ENCODE measurements at regions not wholly inside any gene's neighbourhood (a gene's known extent, or its start where the extent isn't known, plus 50 kb on each side); places are given as distances from the start of the nearest gene placed in this dataset.

DNA sequence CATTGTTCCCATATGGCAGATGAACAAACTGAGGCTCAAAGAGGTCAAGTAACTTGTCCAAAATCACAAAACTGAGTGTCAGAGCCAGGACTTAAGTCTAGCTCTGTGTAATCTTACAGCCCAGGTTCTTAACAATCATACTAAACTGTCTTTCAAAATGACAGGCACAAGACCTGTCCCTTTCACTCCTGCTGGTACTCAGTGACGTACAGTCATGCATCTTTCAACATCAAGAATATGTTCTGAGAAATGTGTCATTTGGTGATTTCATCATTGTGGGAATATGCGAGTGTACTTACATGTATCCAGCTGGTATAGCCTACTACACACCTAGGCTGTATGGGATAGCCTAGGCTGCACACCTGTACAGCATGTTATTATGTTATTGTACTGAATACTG lies 646.8 kb upstream of the WWC1 start:
- 95% methylated on average over 2 of the region's 2 CpGs for WGBS (ENCODE audit: insufficient coverage, low coverage, low lambda C conversion rate, missing lambda C conversion rate)
- no peak overlapping the region for H3K4me3 ChIP-seq
- H3K27me3 ChIP-seq: no peaks in the 10 kb centered on the region
- ATAC-seq (no peak), DNase-seq (no peak)
- no peak for TF ChIP-seq POLR2A (IDR thresholded peaks at IDR 0.05)
- TF ChIP-seq, protein P1, sequence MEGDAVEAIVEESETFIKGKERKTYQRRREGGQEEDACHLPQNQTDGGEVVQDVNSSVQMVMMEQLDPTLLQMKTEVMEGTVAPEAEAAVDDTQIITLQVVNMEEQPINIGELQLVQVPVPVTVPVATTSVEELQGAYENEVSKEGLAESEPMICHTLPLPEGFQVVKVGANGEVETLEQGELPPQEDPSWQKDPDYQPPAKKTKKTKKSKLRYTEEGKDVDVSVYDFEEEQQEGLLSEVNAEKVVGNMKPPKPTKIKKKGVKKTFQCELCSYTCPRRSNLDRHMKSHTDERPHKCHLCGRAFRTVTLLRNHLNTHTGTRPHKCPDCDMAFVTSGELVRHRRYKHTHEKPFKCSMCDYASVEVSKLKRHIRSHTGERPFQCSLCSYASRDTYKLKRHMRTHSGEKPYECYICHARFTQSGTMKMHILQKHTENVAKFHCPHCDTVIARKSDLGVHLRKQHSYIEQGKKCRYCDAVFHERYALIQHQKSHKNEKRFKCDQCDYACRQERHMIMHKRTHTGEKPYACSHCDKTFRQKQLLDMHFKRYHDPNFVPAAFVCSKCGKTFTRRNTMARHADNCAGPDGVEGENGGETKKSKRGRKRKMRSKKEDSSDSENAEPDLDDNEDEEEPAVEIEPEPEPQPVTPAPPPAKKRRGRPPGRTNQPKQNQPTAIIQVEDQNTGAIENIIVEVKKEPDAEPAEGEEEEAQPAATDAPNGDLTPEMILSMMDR (IDR thresholded peaks at IDR 0.05): no peak
- H3K36me3 ChIP-seq: no peaks in the 10 kb centered on the region
- no peaks in the 10 kb centered on the region for H3K9me3 ChIP-seq
- no peaks in the 10 kb centered on the region for H3K4me1 ChIP-seq
- no peak overlapping the region for H3K27ac ChIP-seq
- intact Hi-C loops (cut with DNase I): no loop called here

DNA sequence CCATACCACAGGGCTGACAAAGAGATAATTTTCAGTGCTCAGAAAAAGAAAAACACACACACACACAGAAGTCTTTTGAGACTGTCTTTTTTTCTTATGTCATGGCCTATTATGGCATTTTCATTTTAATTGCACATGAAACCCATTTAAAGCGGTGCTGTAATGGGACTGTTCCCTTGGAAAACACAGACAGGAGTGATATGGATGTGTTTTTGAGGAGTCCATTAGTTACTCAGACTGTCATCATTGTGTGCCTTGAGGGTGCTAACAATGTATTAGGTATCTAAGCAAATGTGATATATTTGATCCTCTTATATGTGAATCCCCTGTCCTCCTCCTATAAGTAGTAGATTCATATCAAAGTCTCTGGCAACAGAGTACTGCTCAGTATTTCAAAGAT lies 642.0 kb upstream of the WWC1 start:
- H3K4me1 ChIP-seq: no peaks in the 10 kb centered on the region
- no peaks in the 10 kb centered on the region for H3K9me3 ChIP-seq
- no peaks in the 10 kb centered on the region for H3K27me3 ChIP-seq
- TF ChIP-seq, protein P1 (IDR thresholded peaks at IDR 0.05): no peak
- TF ChIP-seq POLR2A (IDR thresholded peaks at IDR 0.05): no peak
- no peak for ATAC-seq
- no peak for DNase-seq
- no peaks in the 10 kb centered on the region for H3K36me3 ChIP-seq
- no peak overlapping the region for H3K4me3 ChIP-seq
- intact Hi-C loops (cut with DNase I): no loop called here
- no peak overlapping the region for H3K27ac ChIP-seq
- 100% methylated on average over 1 of the region's 1 CpG for WGBS (ENCODE audit: insufficient coverage, low coverage, low lambda C conversion rate, missing lambda C conversion rate)

DNA sequence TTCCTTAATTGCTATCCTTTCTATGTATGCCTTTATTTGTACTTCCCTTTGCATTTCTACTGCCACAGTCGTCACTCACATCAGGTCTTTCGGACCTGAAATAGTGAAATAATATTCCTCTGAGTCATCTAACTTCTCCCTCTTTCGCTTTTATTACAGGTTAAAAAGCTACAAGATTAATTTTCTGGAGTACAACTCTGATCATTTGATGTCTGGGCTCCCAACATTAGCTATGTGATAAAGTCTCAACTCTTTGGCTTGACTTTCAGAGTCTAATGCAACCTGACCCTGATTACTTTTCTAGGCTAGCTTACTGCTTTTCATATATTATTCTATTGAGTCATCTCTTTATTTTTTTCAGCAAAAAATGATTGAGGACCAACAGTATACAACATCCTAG lies 638.8 kb upstream of the WWC1 start:
- DNase-seq (no peak), ATAC-seq (no peak)
- intact Hi-C loops (cut with DNase I): no loop called here
- Histone ChIP-seq H3K4me1 (no peaks in the 10 kb centered on the region), H3K4me3 (no peak overlapping the region), H3K36me3 (no peaks in the 10 kb centered on the region), H3K27ac (no peak overlapping the region), H3K9me3 (no peaks in the 10 kb centered on the region), H3K27me3 (no peaks in the 10 kb centered on the region)
- 72% methylated on average over 3 of the region's 3 CpGs for WGBS (ENCODE audit: insufficient coverage, low coverage, low lambda C conversion rate, missing lambda C conversion rate)
- TF ChIP-seq POLR2A (IDR thresholded peaks at IDR 0.05): no peak
- TF ChIP-seq, protein P1 (IDR thresholded peaks at IDR 0.05): no peak

DNA sequence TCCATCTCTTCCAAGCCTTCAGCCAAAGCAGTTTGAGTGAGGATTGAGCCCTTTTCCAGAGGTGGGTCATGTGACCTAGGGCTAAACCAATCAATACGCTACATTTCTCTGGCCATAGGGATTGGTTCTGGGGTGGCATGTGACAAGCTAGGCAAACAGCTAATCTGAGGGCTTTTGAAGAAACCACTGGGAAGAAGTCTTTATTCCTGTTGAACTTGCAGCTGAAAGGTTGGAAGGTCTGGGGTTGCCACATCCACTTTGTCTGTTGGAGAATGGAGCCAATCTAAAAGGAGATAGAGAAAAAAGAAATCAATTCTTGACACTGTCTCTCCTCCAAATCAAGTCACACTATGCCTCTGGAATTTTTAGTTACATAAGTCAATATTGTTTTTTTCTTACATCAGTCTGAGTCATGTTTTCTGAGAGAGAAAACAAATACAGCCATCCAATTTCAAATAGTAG lies 637.8 kb upstream of the WWC1 start:
- DNase-seq: no peak
- intact Hi-C loops (cut with DNase I): no loop called here

DNA sequence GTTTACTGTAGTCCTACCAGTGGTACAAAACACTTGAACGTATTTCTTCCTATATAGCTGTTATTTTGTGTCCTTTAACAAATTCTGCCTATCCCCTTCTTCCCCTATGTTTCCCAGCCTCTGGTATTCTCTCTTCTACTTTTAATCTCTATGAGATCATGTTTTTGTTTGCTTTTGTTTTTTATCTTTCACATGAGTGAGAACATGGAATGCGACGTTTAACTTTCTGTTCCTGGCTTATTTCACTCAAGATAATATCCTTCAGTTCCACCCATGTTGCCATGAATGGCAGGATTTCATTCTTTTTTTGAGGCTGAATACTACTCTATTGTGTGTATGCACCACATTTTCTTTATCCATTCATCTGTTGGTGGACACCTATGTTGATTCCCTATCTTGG lies 634.4 kb upstream of the WWC1 start:
- ATAC-seq (no peak), DNase-seq (no peak)
- Histone ChIP-seq H3K36me3 (no peaks in the 10 kb centered on the region), H3K4me3 (no peak overlapping the region), H3K4me1 (no peaks in the 10 kb centered on the region), H3K27ac (no peak overlapping the region), H3K9me3 (no peaks in the 10 kb centered on the region), H3K27me3 (no peaks in the 10 kb centered on the region)
- intact Hi-C loops (cut with DNase I): no loop called here
- 73% methylated on average over 3 of the region's 3 CpGs for WGBS (ENCODE audit: insufficient coverage, low coverage, low lambda C conversion rate, missing lambda C conversion rate)
- TF ChIP-seq POLR2A (IDR thresholded peaks at IDR 0.05): no peak
- TF ChIP-seq, protein P1 (IDR thresholded peaks at IDR 0.05): no peak

More for the DNA sequence above, 637.8 kb upstream of the WWC1 start:
- Histone ChIP-seq H3K27ac (no peak overlapping the region), H3K27me3 (no peaks in the 10 kb centered on the region), H3K9me3 (no peaks in the 10 kb centered on the region), H3K36me3 (no peaks in the 10 kb centered on the region), H3K4me1 (no peaks in the 10 kb centered on the region), H3K4me3 (no peak overlapping the region)
- TF ChIP-seq POLR2A (IDR thresholded peaks at IDR 0.05): no peak
- peak in 1 of 4 donors; percentile 63 for ATAC-seq
- WGBS (ENCODE audit: insufficient coverage, low coverage, low lambda C conversion rate, missing lambda C conversion rate): 100% methylated on average over 1 of the region's 1 CpG
